ENCODE measurements at regions not wholly inside any gene's neighbourhood (a gene's known extent, or its start where the extent isn't known, plus 50 kb on each side); places are given as distances from the start of the nearest gene placed in this dataset.

GRCh38 chr1:219798283-219799030 lies 129.9 kb downstream of the SLC30A10 start:
- peak; percentile 74 for DNase-seq

DNA sequence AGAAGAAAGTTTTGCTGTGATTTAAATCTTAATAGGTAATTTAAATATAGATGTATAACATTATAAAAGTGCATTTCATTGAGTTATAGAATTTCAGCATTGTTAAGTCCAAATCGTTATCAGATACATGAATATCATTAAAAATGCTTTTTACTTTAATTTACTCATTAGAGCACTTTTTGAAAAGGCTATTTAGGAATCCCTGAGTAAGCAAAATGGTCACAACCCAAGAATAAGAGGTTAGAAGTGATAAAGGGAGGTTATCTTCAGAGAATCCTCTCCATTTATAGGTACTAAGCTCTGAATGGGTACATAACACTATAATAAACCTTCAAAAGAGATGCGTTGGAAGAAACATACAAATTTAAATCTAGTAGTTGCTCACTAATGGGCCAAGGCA lies 130.7 kb downstream of the SLC30A10 start:
- no peak for DNase-seq

- DNase-seq, result no peak
Observed at GRCh38 chr1:219797009-219797408, 131.3 kb downstream of the SLC30A10 start.

GRCh38 chr1:219795363-219795917 lies 132.9 kb downstream of the SLC30A10 start:
- no peak for DNase-seq

DNA sequence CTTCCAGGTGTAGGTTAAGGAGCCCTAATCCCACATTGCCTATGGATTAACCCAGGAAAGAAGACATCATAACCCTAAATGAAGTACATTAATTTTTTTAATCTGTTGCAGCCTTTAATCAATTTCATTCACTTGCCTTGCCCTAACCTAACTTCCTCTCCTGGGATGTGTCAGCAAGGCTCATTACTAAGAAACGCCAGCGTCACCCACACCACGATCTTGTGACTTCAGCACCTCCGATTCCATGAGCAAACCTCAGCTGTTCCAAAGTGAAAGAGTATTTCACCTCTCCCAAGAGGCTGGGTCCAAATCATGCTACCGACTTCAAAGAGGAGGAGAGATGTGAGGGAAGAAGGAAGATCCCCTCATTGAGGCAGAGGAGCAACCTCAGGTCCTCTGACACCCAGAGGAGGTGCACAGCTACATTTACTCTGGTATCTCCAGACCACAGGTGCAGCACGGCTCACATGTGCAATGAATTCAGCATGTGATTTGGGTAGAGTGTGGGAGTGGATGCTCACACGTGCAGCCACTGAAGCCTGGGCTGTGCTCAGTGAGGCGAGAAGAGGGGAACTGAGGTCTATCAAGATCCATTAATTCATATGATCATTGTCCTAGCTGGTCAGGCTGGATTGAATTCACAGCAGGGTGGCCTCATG lies 134.1 kb downstream of the SLC30A10 start:
- no peak for DNase-seq

DNA sequence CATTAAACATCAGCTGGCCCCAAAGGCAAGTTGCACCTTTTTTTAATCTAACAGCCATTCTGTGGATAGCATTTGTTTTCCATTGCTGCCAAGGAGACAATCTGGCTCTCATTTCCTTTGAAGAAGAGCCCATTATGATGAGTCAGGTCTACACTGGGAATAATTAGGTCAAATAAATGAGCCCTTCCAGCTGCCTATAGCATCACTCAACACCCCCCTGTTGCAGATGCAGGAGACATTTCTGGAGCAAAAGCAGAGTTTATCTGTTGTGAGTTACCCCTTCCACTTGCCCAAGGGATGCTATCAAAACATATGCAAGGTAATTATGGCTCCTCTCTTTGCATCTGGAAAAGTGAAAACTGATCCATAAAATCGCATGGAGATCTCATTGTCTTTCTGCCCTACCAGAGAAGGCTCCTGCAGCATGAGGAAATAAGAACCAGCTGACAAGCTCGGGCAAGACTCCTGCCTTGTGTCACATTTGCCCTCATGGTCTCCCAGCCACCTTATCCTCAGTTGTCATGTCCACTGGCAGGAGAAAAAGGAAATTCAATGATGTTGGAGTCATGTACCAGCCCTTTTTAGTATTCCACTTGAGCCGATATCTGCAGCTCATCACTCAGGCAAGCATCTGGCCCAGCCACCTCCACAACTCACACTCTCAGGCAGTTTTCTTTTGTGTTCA lies 135.9 kb downstream of the SLC30A10 start:
- peak; percentile 96 for DNase-seq

DNA sequence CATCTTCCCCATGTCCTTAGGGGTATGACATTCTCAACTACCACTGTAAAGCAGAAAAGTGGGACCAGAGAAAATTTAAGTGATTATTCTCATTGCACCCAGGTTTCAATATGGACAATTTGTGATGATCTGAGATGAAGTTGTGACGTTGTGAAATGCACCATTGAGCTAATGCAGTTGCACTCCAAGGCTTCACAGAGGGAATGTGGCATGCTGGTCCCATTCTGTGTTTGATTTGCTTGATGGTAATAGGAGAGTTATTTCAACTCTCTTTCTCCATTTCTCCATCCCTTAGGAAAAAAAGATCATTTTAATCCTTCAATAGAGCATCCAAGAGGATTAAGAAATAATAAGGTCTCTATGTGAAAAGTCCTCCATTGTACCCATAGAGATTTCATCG lies 136.6 kb downstream of the SLC30A10 start:
- no peak for DNase-seq

DNA sequence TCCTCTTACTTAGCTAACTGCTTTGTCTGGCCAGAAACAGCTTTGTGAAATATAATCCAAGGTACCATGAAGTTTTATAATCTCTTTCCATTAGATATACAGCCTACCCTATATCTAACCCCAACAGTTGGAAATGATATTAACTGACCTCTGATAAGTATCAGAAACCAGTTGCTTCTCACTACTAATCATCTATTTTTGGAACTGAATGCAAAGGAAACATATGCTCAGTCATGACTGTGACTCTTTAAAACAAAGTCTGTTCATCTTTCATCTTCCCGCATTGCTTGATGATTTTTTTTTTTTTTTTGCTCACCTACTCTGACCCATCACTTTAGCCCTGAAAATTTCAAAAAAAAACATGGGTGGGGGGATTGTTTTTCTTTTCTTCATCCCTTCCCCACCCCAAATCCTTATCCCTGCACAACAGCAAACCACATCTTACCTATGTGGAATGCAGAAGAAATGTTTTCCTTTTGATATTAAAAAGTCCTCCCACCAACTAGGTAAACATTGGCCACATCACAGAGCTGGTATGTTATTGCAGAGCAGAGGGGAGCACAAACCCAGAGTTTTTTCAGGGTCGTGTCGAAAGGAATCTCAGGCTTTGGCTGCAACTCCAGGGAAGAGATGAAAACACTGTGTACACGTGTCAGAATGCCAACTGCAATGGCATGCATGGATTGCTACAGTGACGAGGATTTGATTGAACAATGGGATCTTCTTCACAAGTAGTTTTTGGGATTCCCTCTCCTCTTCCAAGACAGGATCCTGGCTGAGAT lies 137.3 kb downstream of the SLC30A10 start:
- peak; percentile 58 for DNase-seq

- no peak for DNase-seq
Observed at GRCh38 chr1:219788700-219789099, 139.7 kb downstream of the SLC30A10 start.

- peak; percentile 45 for DNase-seq
Observed at GRCh38 chr1:219788091-219788490, 140.3 kb downstream of the SLC30A10 start.

- DNase-seq, result no peak
Observed at GRCh38 chr1:219784660-219785381, 143.5 kb downstream of the SLC30A10 start.

GRCh38 chr1:219783605-219784235 lies 144.6 kb downstream of the SLC30A10 start:
- no peak for DNase-seq

- no peak for DNase-seq
Observed at GRCh38 chr1:219782929-219783328, 145.4 kb downstream of the SLC30A10 start.

GRCh38 chr1:219782311-219782710 lies 146.0 kb downstream of the SLC30A10 start:
- DNase-seq, result no peak

GRCh38 chr1:219781491-219781890 lies 146.9 kb downstream of the SLC30A10 start:
- no peak for DNase-seq

DNA sequence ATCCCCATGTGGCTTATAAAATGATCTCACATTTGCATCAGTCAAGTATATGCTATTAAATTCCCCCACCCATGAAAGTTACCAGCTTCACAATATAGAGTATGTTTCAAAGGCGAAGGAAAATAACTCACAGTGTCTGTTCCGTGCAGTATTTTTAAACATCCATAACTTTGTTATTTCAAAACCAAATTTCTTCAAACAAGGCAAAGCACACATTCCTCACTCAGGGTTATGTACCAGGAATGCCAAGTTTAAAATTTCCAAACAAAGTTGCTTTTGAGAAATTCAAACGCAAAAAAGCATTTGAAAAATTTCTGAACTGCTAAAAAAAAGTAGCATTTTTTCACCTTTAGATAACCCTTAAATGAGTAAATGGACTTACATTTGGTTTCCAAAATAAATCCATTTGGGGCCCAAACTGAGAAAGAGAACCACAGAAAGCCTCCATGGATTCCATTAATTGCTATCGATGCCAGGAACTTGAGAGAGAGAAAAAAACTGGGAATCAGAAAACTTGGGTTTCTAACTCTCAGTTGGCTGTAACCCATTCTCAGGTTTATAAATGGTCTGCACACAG lies 149.5 kb downstream of the SLC30A10 start:
- no peak for DNase-seq

DNA sequence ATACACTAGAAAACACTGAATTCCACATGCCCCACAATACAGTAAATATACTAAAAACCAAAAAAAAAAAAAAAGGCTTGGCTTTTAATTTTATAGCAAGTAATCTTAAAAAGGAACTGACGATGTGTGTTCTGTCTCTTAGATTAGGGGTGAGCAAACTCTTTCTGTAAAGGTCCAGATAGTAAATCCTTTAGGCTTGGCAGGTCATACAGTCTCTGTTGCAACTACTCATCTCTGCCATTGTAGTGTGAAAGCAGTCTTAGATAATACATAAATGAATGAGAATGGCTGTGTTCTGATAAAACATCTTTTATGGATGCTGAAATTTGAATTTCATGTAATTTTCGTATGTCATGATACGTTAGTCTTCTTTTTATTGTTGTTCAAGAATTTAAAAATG lies 150.2 kb downstream of the SLC30A10 start:
- no peak for DNase-seq

- DNase-seq, result no peak
Observed at GRCh38 chr1:219774386-219774785, 154.0 kb downstream of the SLC30A10 start.

DNA sequence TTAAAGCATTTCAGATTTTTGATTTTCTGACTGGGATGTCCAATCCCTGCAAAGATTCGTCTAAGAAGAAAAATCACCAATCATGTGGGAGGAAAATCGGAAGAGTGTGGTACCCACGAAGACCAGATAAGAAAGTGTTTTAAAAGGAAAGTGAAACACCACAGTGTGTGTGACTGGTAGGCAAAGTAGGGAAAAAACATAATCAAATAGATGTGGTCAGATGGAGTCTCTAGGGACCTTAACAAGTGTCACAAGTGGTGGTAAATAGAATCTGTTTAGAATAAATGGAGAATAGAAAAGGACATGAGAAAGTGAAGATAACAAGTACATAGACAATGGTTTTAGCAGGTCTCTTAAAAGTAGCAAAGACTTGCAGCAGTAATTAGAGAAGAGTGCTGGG lies 154.6 kb downstream of the SLC30A10 start:
- no peak for DNase-seq

DNA sequence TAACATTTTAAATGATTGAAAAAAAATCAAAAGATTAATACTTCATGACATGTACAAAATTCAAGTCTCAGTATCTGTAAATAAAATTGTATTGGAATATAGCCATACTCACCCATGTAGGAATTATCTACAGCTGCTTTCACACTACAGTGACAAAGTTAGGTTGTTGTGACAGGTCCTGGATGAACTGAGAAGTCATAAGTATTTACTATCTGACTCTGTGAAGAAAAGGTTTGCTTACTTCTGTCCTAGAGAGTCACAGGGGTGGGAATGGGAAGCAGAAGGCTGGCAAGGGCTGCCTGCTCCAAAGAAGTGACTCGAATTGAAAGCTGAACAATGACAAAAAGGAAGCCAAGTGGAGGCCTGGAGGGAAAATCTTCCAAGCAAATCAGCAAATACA lies 155.2 kb downstream of the SLC30A10 start:
- no peak for DNase-seq

Measured in fibroblast of skin of right quadriceps (primary cell).